Ishikawa (cell line): ENCODE measurements at regions not wholly inside any gene's neighbourhood (a gene's known extent, or its start where the extent isn't known, plus 50 kb on each side); places are given as distances from the start of the nearest gene placed in this dataset.

ENCODE experiments used
- CEBPB ChIP-seq: IDR thresholded peaks from 2 replicates; pipeline ENCODE4 v1.6.1; 2012
- CREB1 ChIP-seq: IDR thresholded peaks from 2 replicates; pipeline ENCODE4 v1.6.1; 2012; ENCODE audit warnings: low read depth
- EGR1 ChIP-seq: IDR thresholded peaks from 2 replicates; pipeline ENCODE4 v1.6.1; 2012
- EP300 ChIP-seq: IDR thresholded peaks from 2 replicates; pipeline ENCODE4 v1.6.1; 2012; ENCODE audit warnings: borderline replicate concordance
- FOXM1 ChIP-seq: IDR thresholded peaks from 2 replicates; pipeline ENCODE4 v1.6.1; 2012; ENCODE audit warnings: low read depth, borderline replicate concordance
- NFIC ChIP-seq: IDR thresholded peaks from 2 replicates; pipeline ENCODE4 v1.6.1; 2012
- RAD21 ChIP-seq: IDR thresholded peaks from 2 replicates; pipeline ENCODE4 v1.6.1; 2012; ENCODE audit warnings: low read depth
- TAF1 ChIP-seq: IDR thresholded peaks from 2 replicates; pipeline ENCODE4 v1.6.1; 2012; ENCODE audit warnings: low read depth, mild to moderate bottlenecking
- TCF12 ChIP-seq: IDR thresholded peaks from 2 replicates; pipeline ENCODE4 v1.6.1; 2012; ENCODE audit warnings: low read depth
- TEAD4 ChIP-seq: IDR thresholded peaks from 2 replicates; pipeline ENCODE4 v1.6.1; 2012
- YY1 ChIP-seq: IDR thresholded peaks from 2 replicates; pipeline ENCODE4 v1.6.1; 2012; ENCODE audit warnings: low read depth
- ZBTB7A ChIP-seq: IDR thresholded peaks from 2 replicates; pipeline ENCODE4 v1.6.1; 2012; ENCODE audit warnings: low read depth
- TF ChIP-seq, protein P1 (sequence below): IDR thresholded peaks from 2 replicates; pipeline ENCODE4 v1.6.1; 2012
- TF ChIP-seq, protein P2 (sequence below): IDR thresholded peaks from 2 replicates; pipeline ENCODE4 v1.6.1; 2012; ENCODE audit warnings: low read depth, mild to moderate bottlenecking
- TF ChIP-seq, protein P3 (sequence below): IDR thresholded peaks from 2 replicates; pipeline ENCODE4 v1.6.1; 2012

DNA sequence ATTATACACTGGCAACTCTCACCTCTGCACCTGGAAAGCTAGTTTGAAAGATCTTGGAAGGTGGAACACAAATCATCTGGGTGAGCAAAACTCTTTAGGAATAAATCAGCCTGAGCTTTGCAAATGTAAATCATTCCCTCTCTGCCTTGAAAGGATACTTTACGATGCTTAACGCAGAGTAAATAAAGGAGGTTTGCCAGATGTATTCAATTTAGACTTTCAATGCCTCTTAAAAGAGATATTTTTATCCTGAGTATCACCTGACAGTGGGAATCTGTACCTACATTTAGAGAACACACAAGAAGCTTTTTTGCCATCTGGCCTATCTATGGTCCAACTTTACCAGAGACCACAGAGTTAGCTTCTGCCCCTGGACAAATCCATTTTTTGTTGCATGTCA lies 983.2 kb upstream of the CDH2 start:
- no peak for TF ChIP-seq ZBTB7A
- no peak for TF ChIP-seq TCF12
- no peak for TF ChIP-seq FOXM1
- TF ChIP-seq EGR1, result no peak

DNA sequence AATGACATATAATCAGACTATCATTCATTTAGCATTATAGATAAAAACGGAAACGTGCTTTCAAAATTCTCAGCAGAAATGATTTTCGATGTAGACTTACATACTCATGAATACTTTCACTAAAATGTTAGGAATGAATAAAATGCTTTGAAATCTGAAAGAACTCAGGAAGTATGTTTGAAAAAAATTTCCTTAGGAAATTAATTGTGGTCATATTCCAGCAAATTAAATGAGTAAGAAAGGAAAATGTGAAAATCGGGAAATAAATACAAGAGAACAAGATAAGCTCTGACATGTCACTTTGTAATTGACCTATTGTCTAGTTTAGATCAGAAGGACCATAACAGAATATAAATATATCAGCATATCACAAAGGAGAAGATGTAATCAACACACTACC lies 981.0 kb upstream of the CDH2 start:
- TF ChIP-seq TEAD4 (no peak), EP300 (no peak), EGR1 (no peak), TAF1 (no peak), CEBPB (no peak), NFIC (no peak), YY1 (no peak), ZBTB7A (no peak), RAD21 (no peak), CREB1 (no peak), FOXM1 (no peak), TCF12 (no peak)
- TF ChIP-seq, protein P1, sequence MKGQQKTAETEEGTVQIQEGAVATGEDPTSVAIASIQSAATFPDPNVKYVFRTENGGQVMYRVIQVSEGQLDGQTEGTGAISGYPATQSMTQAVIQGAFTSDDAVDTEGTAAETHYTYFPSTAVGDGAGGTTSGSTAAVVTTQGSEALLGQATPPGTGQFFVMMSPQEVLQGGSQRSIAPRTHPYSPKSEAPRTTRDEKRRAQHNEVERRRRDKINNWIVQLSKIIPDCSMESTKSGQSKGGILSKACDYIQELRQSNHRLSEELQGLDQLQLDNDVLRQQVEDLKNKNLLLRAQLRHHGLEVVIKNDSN, result no peak
- TF ChIP-seq, protein P2, sequence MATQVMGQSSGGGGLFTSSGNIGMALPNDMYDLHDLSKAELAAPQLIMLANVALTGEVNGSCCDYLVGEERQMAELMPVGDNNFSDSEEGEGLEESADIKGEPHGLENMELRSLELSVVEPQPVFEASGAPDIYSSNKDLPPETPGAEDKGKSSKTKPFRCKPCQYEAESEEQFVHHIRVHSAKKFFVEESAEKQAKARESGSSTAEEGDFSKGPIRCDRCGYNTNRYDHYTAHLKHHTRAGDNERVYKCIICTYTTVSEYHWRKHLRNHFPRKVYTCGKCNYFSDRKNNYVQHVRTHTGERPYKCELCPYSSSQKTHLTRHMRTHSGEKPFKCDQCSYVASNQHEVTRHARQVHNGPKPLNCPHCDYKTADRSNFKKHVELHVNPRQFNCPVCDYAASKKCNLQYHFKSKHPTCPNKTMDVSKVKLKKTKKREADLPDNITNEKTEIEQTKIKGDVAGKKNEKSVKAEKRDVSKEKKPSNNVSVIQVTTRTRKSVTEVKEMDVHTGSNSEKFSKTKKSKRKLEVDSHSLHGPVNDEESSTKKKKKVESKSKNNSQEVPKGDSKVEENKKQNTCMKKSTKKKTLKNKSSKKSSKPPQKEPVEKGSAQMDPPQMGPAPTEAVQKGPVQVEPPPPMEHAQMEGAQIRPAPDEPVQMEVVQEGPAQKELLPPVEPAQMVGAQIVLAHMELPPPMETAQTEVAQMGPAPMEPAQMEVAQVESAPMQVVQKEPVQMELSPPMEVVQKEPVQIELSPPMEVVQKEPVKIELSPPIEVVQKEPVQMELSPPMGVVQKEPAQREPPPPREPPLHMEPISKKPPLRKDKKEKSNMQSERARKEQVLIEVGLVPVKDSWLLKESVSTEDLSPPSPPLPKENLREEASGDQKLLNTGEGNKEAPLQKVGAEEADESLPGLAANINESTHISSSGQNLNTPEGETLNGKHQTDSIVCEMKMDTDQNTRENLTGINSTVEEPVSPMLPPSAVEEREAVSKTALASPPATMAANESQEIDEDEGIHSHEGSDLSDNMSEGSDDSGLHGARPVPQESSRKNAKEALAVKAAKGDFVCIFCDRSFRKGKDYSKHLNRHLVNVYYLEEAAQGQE, result no peak
- TF ChIP-seq, protein P3, sequence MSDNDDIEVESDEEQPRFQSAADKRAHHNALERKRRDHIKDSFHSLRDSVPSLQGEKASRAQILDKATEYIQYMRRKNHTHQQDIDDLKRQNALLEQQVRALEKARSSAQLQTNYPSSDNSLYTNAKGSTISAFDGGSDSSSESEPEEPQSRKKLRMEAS, result no peak

DNA sequence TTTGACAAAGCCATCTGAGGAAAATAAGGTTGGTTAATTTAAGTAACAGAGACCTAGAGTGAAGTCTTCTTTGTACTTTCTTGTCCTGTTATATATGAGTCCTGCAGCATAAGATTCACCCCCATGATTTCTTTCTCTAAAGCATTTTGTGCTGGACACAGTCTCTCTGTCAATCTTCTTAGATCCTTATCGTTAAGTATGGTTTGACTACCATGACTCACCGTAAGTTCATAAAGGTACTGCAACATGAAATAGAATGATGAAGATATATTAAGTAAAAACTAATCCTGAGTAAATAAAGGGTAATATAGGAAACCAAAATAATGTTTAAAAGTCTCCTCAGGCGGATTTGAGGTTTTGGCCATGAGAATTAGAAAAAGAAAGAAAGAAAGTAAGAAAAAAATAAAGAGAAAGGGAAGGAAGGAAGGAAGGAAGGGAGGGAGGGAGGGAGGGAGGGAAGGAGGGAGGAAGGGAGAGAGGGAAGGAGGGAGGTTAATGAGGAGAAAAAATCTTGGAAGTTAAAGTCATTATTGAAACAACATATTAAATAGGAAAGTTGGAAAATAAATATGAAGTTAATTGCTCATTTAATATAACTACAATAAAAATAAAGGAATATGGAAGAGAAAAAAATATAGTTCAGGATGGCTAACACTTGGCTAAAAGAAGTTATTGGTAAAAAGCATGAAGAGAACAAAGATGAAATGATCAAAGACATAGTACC lies 980.3 kb upstream of the CDH2 start:
- TF ChIP-seq TCF12 (no peak), EGR1 (no peak), RAD21 (no peak), FOXM1 (no peak), TEAD4 (no peak), CEBPB (no peak), EP300 (no peak), CREB1 (no peak), TAF1 (no peak), NFIC (no peak), YY1 (no peak), ZBTB7A (no peak)
- TF ChIP-seq, protein P3, result no peak
- TF ChIP-seq, protein P2, result no peak
- TF ChIP-seq, protein P1, result no peak

DNA sequence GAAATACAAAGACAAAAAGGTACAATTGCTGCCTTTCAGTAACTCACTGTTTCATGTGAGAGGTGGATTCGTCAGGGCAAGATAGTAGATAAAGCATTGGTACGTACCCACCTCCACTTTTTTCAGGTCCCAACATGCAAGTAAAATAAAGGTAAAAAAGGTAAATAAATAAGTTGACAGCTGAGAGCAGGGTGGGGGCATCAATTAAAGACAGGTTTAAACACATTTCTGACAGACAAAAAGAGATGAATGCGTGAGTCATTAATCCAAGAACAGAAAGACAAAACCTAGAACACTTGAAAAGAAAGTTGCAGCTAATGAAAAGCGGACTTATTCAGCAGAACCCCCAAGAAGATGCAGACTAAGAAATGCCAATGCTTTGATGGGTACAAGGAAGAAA lies 979.6 kb upstream of the CDH2 start:
- TF ChIP-seq CREB1, result no peak
- TF ChIP-seq, protein P1, result no peak
- TF ChIP-seq TAF1, result no peak
- no peak for TF ChIP-seq FOXM1
- TF ChIP-seq EGR1, result no peak
- TF ChIP-seq CEBPB, result no peak
- TF ChIP-seq TCF12, result no peak
- no peak for TF ChIP-seq NFIC
- TF ChIP-seq, protein P2, result no peak
- TF ChIP-seq YY1, result no peak
- no peak for TF ChIP-seq EP300
- TF ChIP-seq, protein P3, result no peak
- TF ChIP-seq TEAD4, result no peak
- no peak for TF ChIP-seq RAD21
- TF ChIP-seq ZBTB7A, result no peak
